Heart left ventricle (tissue), 16 donors: ENCODE measurements at regions not wholly inside any gene's neighbourhood (a gene's known extent, or its start where the extent isn't known, plus 50 kb on each side); places are given as distances from the start of the nearest gene placed in this dataset.

ENCODE experiments used
- ATAC-seq, 4 donors: fragments of 200-7000 bp; cut with Tn5 transposase; one replicate each; pipeline ENCODE4 v1.9.1; 2020 to 2022; ENCODE audit warnings: moderate library complexity in 4 of 4, mild to moderate bottlenecking in 3 of 4, moderate number of reproducible peaks in 1 of 4
- DNase-seq, 5 donors: peaks; one replicate each; pipeline ENCODE4 v3.0.0-alpha.2; 2020
- H3K27ac ChIP-seq, 12 donors: fragments of 200-600 bp; sonication (generic) in 4 of 12; one replicate each; pipeline versions ENCODE4 v1.5.0 to v1.8.0; 2016 to 2022; ENCODE audit warnings: mild to moderate bottlenecking in 2 of 12
- H3K27me3 ChIP-seq, 9 donors: fragments of 200-600 bp; sonication (generic) in 2 of 9; one replicate each; pipeline versions ENCODE4 v1.5.1 to v1.8.0; 2016 to 2022; ENCODE audit warnings: mild to moderate bottlenecking in 3 of 9
- H3K36me3 ChIP-seq, 9 donors: fragments of 200-600 bp; sonication (generic) in 2 of 9; one replicate each; pipeline versions ENCODE4 v1.5.0 to v1.8.0; 2018 to 2022; ENCODE audit warnings: mild to moderate bottlenecking in 2 of 9
- H3K4me1 ChIP-seq, 12 donors: fragments of 200-600 bp; sonication (generic) in 4 of 12; one replicate each; pipeline versions ENCODE4 v1.5.0 to v1.8.0; 2016 to 2022; ENCODE audit warnings: mild to moderate bottlenecking in 3 of 12
- H3K4me3 ChIP-seq, 12 donors: fragments of 200-600 bp; sonication (generic) in 4 of 12; one replicate each; pipeline versions ENCODE4 v1.5.0 to v1.8.0; 2017 to 2022; ENCODE audit warnings: mild to moderate bottlenecking in 9 of 12, moderate library complexity in 4 of 12
- H3K9me3 ChIP-seq, 12 donors: fragments of 200-600 bp; sonication (generic) in 4 of 12; one replicate each; pipeline versions ENCODE4 v1.5.0 to v1.8.0; 2016 to 2022; ENCODE audit warnings: mild to moderate bottlenecking in 1 of 12
- POLR2A ChIP-seq, 2 donors: fragments of 450-650 bp; IDR thresholded peaks; one replicate each; pipeline ENCODE4 v1.6.1; 2017; ENCODE audit warnings: antibody characterized with exemption in 2 of 2, mild to moderate bottlenecking in 2 of 2, moderate library complexity in 2 of 2
- WGBS, 4 donors: extraction: QIAGEN DNeasy Blood & Tissue Kit in 2 of 4; methylation state at CpG; one replicate each; pipeline versions ENCODE4 v1.1.5 to v1.1.7; 2013 to 2018; 5-methylcytosine and 5-hydroxymethylcytosine counted together
- intact Hi-C, 10 donors: fragments of 100-400 bp; cut with DNase I; formaldehyde crosslinking; loops; one replicate each; pipeline versions ENCODE4 v1.11.1 to v1.14.2; 2022
- TF ChIP-seq, protein P1 (sequence below), 12 donors: fragments of 200-600 bp; sonication (generic) in 4 of 12; IDR thresholded peaks; one replicate each; pipeline versions ENCODE4 v1.5.0 to v1.8.0; 2018 to 2022; ENCODE audit warnings: antibody characterized with exemption in 12 of 12, mild to moderate bottlenecking in 5 of 12
- donor health status: ischemic (EF 13 %, LVEDD 7.1; RV severe dilation, severe dysfunction).
- donor health status: healthy with polysubstance abuse.
- donor health status: DM: no; HTN: yes; CAD: no.
- donor health status: DM: no; HTN: no; CAD: no.
- donor health status: ischemic (EF 25% LVEDD 6.9; RV normal size, moderate dysfunction).
- donor health status: ischemic (EF 25% LVEDD 5.7; RV mildly dilated, moderate dysfunction).
- donor health status: healthy.
- donor health status: DM: yes; HTN: yes; CAD: no.
- donor health status: ischemic (EF 35%, LVEDD 5.7; RV mildly dilated, moderate dysfunction).
- donor health status: nonischemic (EF 11% LVEDD 7.7; RV severe dilation, severe dysfunction).
- donor health status: DM: yes; HTN: yes; CAD: no.
- donor health status: PGD.
- donor health status: ischemic (EF 29% LVEDD 5.4; RV normal size, mild dysfunction).
- donor health status: nonischemic (EF 23%, LVEDD 6.1; RV moderate dilation, normal function).

DNA sequence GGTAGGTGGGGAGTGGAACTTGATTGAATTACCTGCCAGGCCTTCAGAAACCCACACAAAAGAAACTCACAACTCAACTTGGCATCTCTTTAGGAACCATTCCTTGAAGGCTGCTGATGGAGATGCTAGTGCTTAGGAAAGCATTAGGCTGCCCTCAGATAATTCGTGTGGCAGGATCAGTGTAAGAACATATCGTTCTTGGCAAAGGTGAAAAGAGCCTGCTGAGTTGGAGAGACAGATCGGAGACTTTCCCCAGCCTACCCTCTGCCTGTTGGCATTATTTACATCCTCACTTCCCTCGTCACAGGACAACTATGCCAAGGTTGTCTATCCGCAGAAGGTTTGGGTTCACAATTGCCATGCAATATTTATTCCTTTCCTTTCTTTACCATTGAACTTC, 120.0 kb upstream of the HS3ST3A1 start:
- Histone ChIP-seq H3K4me3 (no peak overlapping the region), H3K27me3 (no peaks in the 10 kb centered on the region), H3K36me3 (no peaks in the 10 kb centered on the region), H3K9me3 (peaks cover 0 to 6% (median 0%) of the 10 kb centered on the region in 12 donors), H3K27ac (no peak overlapping the region), H3K4me1 (no peaks in the 10 kb centered on the region)
- DNase-seq, result no peak
- intact Hi-C loops, result no loop called here
- TF ChIP-seq, protein P1, sequence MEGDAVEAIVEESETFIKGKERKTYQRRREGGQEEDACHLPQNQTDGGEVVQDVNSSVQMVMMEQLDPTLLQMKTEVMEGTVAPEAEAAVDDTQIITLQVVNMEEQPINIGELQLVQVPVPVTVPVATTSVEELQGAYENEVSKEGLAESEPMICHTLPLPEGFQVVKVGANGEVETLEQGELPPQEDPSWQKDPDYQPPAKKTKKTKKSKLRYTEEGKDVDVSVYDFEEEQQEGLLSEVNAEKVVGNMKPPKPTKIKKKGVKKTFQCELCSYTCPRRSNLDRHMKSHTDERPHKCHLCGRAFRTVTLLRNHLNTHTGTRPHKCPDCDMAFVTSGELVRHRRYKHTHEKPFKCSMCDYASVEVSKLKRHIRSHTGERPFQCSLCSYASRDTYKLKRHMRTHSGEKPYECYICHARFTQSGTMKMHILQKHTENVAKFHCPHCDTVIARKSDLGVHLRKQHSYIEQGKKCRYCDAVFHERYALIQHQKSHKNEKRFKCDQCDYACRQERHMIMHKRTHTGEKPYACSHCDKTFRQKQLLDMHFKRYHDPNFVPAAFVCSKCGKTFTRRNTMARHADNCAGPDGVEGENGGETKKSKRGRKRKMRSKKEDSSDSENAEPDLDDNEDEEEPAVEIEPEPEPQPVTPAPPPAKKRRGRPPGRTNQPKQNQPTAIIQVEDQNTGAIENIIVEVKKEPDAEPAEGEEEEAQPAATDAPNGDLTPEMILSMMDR (IDR thresholded peaks at IDR 0.05), result no peak
- no peak for TF ChIP-seq POLR2A (IDR thresholded peaks at IDR 0.05)
- ATAC-seq, result no peak
- 54 to 75% (median 63%) methylated on average over 5 of the region's 5 CpGs for WGBS, 4 donors

DNA sequence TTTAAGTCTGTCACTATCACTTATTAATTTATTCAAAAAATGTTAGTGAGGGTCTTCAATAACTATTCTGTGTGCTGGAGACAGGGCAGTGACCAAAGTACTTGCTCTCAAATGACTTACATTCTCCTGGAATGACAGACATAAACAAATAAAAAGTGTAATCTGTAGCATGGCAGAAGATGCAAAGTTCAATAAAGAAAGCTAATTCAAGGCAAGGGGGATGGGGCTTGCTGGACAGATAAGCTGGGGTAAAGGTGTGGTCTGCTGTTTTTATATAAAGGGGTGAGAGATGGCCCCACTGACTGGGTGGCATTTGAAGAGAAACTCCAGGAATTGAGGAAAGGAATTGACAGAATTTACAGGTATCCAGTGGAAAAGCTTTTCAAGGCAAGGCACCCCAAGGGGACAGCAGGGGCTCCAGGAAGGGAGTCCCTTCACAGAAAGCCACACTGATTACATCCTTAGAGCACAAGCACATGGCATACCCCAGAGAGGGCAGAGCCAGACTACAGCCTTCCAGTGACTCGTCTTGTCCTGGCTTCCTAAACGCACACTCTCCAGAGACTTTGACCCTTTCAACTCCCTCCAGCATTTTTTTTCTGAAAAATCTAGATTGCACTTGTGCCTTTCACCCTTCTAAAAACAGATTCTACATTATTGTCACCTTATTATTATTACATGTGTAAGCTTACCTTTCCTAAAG, 123.7 kb upstream of the HS3ST3A1 start:
- no peak for DNase-seq
- 15 to 20% (median 18%) methylated on average over 2 of the region's 2 CpGs for WGBS, 4 donors
- no peaks in the 10 kb centered on the region for H3K9me3 ChIP-seq
- no peak for TF ChIP-seq POLR2A (IDR thresholded peaks at IDR 0.05)
- TF ChIP-seq, protein P1 (IDR thresholded peaks at IDR 0.05), result no peak
- H3K36me3 ChIP-seq, result no peaks in the 10 kb centered on the region
- H3K27ac ChIP-seq, result no peak overlapping the region
- peaks cover 0 to 2% (median 0%) of the 10 kb centered on the region in 9 donors for H3K27me3 ChIP-seq
- no peak for ATAC-seq
- intact Hi-C loops, result no loop called here
- no peak overlapping the region for H3K4me3 ChIP-seq
- no peaks in the 10 kb centered on the region for H3K4me1 ChIP-seq

DNA sequence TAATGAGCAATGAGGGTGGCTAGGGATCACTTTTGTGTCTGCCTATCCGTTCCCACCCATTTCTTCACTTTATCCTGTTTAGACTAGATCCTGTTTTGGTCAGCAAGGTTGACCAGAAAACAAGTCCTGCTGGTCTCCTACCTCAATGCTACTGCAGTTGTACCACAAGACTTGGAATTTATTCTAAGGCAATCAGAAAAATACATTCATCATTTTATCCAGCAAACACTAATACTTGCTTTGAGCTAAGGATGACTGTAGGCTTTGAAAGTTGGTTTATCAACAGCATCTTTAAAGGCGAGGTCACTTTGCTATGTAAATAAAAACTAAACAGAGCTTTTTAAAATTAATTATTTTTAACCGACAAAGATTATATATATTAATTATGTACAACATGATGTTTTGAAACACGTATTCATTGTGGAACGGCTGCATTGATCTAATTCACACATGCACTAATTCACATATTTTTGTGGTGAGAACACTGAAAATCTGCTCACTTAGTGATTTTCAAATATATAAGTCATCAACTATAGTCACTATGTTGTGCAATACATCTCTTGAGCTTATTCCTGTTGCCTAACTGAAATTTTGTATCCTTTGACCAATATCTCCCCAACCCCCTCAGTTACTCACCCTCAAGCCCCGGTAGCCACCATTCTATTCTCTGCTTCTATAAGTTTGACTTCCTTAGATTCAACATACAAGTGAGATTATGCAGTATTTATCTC, 125.9 kb upstream of the HS3ST3A1 start:
- TF ChIP-seq, protein P1 (IDR thresholded peaks at IDR 0.05), result no peak
- no peak for TF ChIP-seq POLR2A (IDR thresholded peaks at IDR 0.05)
- Histone ChIP-seq H3K9me3 (no peaks in the 10 kb centered on the region), H3K27ac (no peak overlapping the region), H3K4me3 (no peak overlapping the region), H3K36me3 (no peaks in the 10 kb centered on the region), H3K4me1 (no peaks in the 10 kb centered on the region), H3K27me3 (peaks cover 0 to 2% (median 0%) of the 10 kb centered on the region in 9 donors)
- DNase-seq (no peak), ATAC-seq (no peak)
- intact Hi-C loops, result no loop called here
- WGBS, 4 donors, result 83 to 89% (median 85%) methylated on average over 6 of the region's 6 CpGs

DNA sequence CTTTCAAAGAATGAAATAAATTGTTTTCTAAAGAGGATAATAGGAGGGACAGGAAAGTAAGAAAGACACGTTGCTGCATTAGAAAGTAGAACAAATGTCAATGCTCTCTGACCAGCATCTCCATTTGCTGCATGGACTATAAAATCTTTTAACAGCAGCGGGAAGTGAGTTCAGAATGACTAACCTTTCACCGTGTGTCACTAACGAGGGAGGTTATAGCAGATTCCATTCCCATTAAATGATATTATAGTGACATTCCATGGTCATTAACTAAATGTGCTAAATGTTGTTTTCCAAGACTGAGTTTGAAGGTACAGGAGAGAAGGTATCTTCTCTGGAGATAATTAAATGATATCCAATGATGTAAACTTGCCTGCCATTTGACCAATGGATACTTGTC, 127.1 kb upstream of the HS3ST3A1 start:
- DNase-seq (no peak), ATAC-seq (no peak)
- no peaks in the 10 kb centered on the region for H3K4me1 ChIP-seq
- 68 to 80% (median 73%) methylated on average over 4 of the region's 4 CpGs for WGBS, 4 donors
- no peaks in the 10 kb centered on the region for H3K36me3 ChIP-seq
- no peak for TF ChIP-seq POLR2A (IDR thresholded peaks at IDR 0.05)
- TF ChIP-seq, protein P1 (IDR thresholded peaks at IDR 0.05), result no peak
- H3K9me3 ChIP-seq, result no peaks in the 10 kb centered on the region
- no peak overlapping the region for H3K27ac ChIP-seq
- H3K27me3 ChIP-seq, result peaks cover 0 to 2% (median 0%) of the 10 kb centered on the region in 9 donors
- no peak overlapping the region for H3K4me3 ChIP-seq
- intact Hi-C loops, result no loop called here
